Endothelial cell of umbilical vein (primary cell): ENCODE measurements at regions not wholly inside any gene's neighbourhood (a gene's known extent, or its start where the extent isn't known, plus 50 kb on each side); places are given as distances from the start of the nearest gene placed in this dataset.

Source experiments
- BruUV-seq: library from RNA; stranded (reverse); fragments of 400-500 nt; replicated peaks from 2 replicates; lab custom pipeline; 2021; lab: Mats Ljungman, UMichigan
- CTCF ChIA-PET: fragments of 300-600, 350-600 bp; sonication (Branson Sonifier 250); formaldehyde crosslinking; loops from one replicate; lab custom pipeline; 2021; ENCODE audit warnings: antibody characterized with exemption, inconsistent platforms; lab: Charles Lee
- POLR2A ChIA-PET: fragments of 300-600, 350-600 bp; sonication (Branson Sonifier 250); formaldehyde crosslinking; loops from one replicate; lab custom pipeline; 2021; ENCODE audit warnings: antibody characterized with exemption, inconsistent platforms; lab: Charles Lee
- DNase-seq: peaks from one replicate; pipeline ENCODE4 v3.0.0-alpha.2; 2011; ENCODE audit warnings: low read depth, low spot score
- FAIRE-seq: peaks from 2 replicates; lab custom pipeline; 2011; peaks lifted over from hg19 to GRCh38; lab: Jason Lieb, UNC
- H2AFZ ChIP-seq: 2 replicates; pipeline ENCODE4 v1.6.0; 2012; ENCODE audit warnings: low read depth, low read length, control low read depth, inconsistent platforms
- H3K27ac ChIP-seq: 2 replicates; pipeline ENCODE4 v1.5.1; 2011; ENCODE audit warnings: low read depth, mild to moderate bottlenecking, control low read depth, low read length, moderate library complexity; ENCODE audit not compliant: insufficient read depth
- H3K27me3 ChIP-seq, 2 experiments: 2 replicates each; pipeline versions ENCODE4 v1.6.0 to v1.6.1; 2011; ENCODE audit warnings: low read length in 2 of 2, mixed read lengths in 1 of 2; ENCODE audit not compliant: control insufficient read depth in 2 of 2, insufficient read depth in 2 of 2
- H3K36me3 ChIP-seq, 2 experiments: 2 replicates in 1 of 2; 3 replicates in 1 of 2; pipeline ENCODE4 v1.5.1; 2011; ENCODE audit warnings: low read length in 2 of 2, mild to moderate bottlenecking in 1 of 2, moderate library complexity in 1 of 2; ENCODE audit not compliant: control insufficient read depth in 2 of 2, insufficient read depth in 2 of 2; ENCODE audit errors: extremely low read depth in 1 of 2
- H3K4me1 ChIP-seq: 3 replicates; pipeline ENCODE4 v1.5.1; 2011; ENCODE audit warnings: mild to moderate bottlenecking, low read length; ENCODE audit not compliant: control insufficient read depth, insufficient read depth; ENCODE audit errors: extremely low read depth
- H3K4me2 ChIP-seq: 2 replicates; pipeline ENCODE4 v1.6.1; 2011; ENCODE audit warnings: low read length, control low read depth, mixed read lengths; ENCODE audit not compliant: insufficient read depth
- H3K4me3 ChIP-seq, 3 experiments: fragments of 200-600 bp in 1 of 3; sonication (generic), shearing (Covaris generic) in 1 of 3; replicated peaks in 1 of 3; 2 replicates each; pipeline ENCODE4 v1.5.1; 2011 to 2016; ENCODE audit warnings: control low read depth in 3 of 3, low read length in 3 of 3, mild to moderate bottlenecking in 2 of 3, inconsistent platforms in 1 of 3, low read depth in 1 of 3, moderate library complexity in 1 of 3; ENCODE audit not compliant: insufficient read depth in 1 of 3
- H3K79me2 ChIP-seq: 2 replicates; pipeline ENCODE4 v1.6.0; 2012; ENCODE audit warnings: low read length, inconsistent platforms; ENCODE audit not compliant: control insufficient read depth, insufficient read depth
- H3K9ac ChIP-seq: replicated peaks from 2 replicates; pipeline ENCODE3; 2011; ENCODE audit warnings: low read length, control low read depth; ENCODE audit not compliant: insufficient read depth; ENCODE audit errors: extremely low read depth
- H3K9me1 ChIP-seq: replicated peaks from 3 replicates; pipeline ENCODE4 v1.6.0; 2011; ENCODE audit warnings: mild to moderate bottlenecking, low read length; ENCODE audit not compliant: control insufficient read depth, insufficient read depth; ENCODE audit errors: extremely low read depth
- H3K9me3 ChIP-seq: replicated peaks from 2 replicates; pipeline ENCODE4 v1.5.1; 2012; ENCODE audit warnings: low read length, inconsistent platforms; ENCODE audit not compliant: control insufficient read depth, insufficient read depth
- H4K20me1 ChIP-seq: replicated peaks from 2 replicates; pipeline ENCODE3; 2011; ENCODE audit warnings: mild to moderate bottlenecking, low read length; ENCODE audit not compliant: control insufficient read depth, insufficient read depth; ENCODE audit errors: extremely low read depth
- EZH2 ChIP-seq: IDR thresholded peaks from 2 replicates; pipeline ENCODE4 v1.6.1; 2012; ENCODE audit warnings: borderline replicate concordance, low read depth, mild to moderate bottlenecking, moderate library complexity, low read length, inconsistent platforms; ENCODE audit not compliant: severe bottlenecking
- FOS ChIP-seq: IDR thresholded peaks from 2 replicates; pipeline ENCODE4 v1.6.1; 2011; ENCODE audit warnings: mild to moderate bottlenecking, low read length, moderate library complexity, borderline replicate concordance; ENCODE audit not compliant: insufficient read depth
- GATA2 ChIP-seq: IDR thresholded peaks from 2 replicates; pipeline ENCODE4 v1.7.0; 2011; ENCODE audit warnings: low read depth, mild to moderate bottlenecking, moderate library complexity, mixed read lengths, low read length; ENCODE audit not compliant: insufficient read length, insufficient read depth
- JUN ChIP-seq: IDR thresholded peaks from 2 replicates; pipeline ENCODE4 v1.6.1; 2011; ENCODE audit warnings: borderline replicate concordance, low read depth; ENCODE audit not compliant: insufficient read length, insufficient read depth
- MYC ChIP-seq: IDR thresholded peaks from one replicate; pipeline ENCODE4 v1.6.1; 2011; ENCODE audit warnings: mild to moderate bottlenecking, low read depth, low read length
- POLR2A ChIP-seq: IDR thresholded peaks from 2 replicates; pipeline ENCODE4 v1.6.1; 2012; ENCODE audit warnings: low read depth, mild to moderate bottlenecking, control low read depth, low read length
- POLR2AphosphoS5 ChIP-seq: IDR thresholded peaks from 2 replicates; pipeline ENCODE4 v1.6.1; 2012; ENCODE audit warnings: low read depth, mild to moderate bottlenecking, control low read depth, low read length, moderate library complexity; ENCODE audit not compliant: insufficient read depth
- dilution Hi-C: fragments of 300-500 bp; cut with MboI; formaldehyde crosslinking; loops from one replicate; pipeline ENCODE4 v1.15.0; 2019; ENCODE audit warnings: low sequenced_read_pairs; ENCODE audit not compliant: extremely low pct_ligation_motif_present
- intact Hi-C: fragments of 100-400 bp; cut with micrococcal nuclease; formaldehyde crosslinking; loops from one replicate; pipeline ENCODE4 v1.10.0; 2022
- TF ChIP-seq, protein P1 (sequence below), 2 donors: IDR thresholded peaks; 1 replicate in 1 of 2; 2 replicates in 1 of 2; pipeline ENCODE4 v1.5.1; 2011; ENCODE audit warnings: low read length in 2 of 2, mild to moderate bottlenecking in 2 of 2, moderate library complexity in 2 of 2, control low read depth in 1 of 2, inconsistent platforms in 1 of 2, low read depth in 1 of 2; ENCODE audit not compliant: insufficient read depth in 1 of 2; ENCODE audit errors: extremely low read depth in 1 of 2
- TF ChIP-seq, protein P2 (sequence below): IDR thresholded peaks from 2 replicates; pipeline ENCODE4 v1.6.1; 2011; ENCODE audit not compliant: insufficient read depth, insufficient read length

DNA sequence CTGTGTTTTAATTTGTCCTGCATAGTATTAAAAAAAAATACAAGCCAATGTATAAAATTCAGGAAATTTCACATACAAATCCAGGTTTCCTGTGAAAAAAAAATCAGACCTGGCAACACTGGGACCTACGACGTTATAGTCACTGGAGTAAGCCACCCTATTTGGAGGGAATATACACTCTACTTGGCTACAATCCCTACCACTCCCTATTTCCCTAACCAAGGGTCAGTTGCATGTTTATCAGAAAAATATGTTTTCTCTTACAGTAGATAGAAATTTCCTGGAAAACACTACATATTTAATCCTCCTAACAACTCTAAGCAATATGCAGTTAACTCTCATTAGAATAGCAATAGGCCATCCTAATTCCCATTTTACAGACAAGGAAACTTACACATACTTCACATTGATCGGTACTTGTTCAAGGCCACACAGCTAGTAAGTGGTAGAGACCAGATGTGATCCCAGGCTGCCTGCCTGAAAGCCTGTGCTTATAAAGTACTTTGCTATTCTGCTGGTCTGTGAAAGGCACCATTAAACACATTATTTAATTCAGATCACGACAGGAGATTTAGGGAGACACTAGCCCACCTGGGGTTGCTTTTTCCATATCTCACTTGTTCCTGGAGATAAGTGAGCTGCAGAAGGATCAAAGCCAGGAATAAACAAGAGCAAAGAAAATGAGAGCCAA is 70.8 kb downstream of the MFAP3 start:
- Histone ChIP-seq H3K79me2 (no peaks in the 10 kb centered on the region), H3K4me1 (no peaks in the 10 kb centered on the region), H3K27me3 (peaks cover 5 to 14% of the 10 kb centered on the region in 2 experiments), H3K9ac (no peak overlapping the region), H3K9me1 (no peaks in the 10 kb centered on the region), H3K4me3 (no peak overlapping the region), H4K20me1 (no peaks in the 10 kb centered on the region), H3K36me3 (no peaks in the 10 kb centered on the region), H3K9me3 (no peaks in the 10 kb centered on the region), H2AFZ (no peak overlapping the region), H3K4me2 (no peak overlapping the region), H3K27ac (no peak overlapping the region)
- POLR2A ChIA-PET = no interaction called here
- dilution Hi-C loops (no loop called here), intact Hi-C loops (no loop called here)
- CTCF ChIA-PET = interaction anchor here (0.7 to 1.3 kb wide), 2 partner anchors 9 to 37 kb away, joined by 3 to 4 read pairs; no protein-coding TSS in a partner anchor
- no TSS peak for BruUV-seq
- TF ChIP-seq GATA2 (no peak), FOS (no peak), MYC (no peak), POLR2A (no peak), POLR2AphosphoS5 (no peak)
- FAIRE-seq = no peak
- no peak for DNase-seq

DNA sequence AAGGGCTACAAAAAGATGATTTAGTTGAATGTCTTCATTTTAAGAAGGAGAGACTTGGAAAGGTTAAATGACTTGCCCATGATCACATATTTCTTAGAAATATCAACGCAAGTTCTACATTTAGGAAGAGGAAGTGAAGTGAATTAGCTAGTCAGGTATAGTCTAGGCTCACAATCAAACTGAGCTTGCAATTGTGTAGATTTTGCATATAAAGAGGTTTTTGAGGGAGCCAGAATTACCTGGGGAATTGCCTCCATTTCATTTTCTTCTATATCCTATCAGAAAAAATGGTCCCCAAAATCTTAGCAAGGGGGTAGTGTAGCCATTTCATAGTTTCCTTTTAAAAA is 71.3 kb downstream of the MFAP3 start:
- Histone ChIP-seq H3K4me3 (no peak overlapping the region), H3K4me1 (no peaks in the 10 kb centered on the region), H3K9ac (no peak overlapping the region), H3K27ac (no peak overlapping the region), H3K27me3 (peaks cover 5 to 14% of the 10 kb centered on the region in 2 experiments), H2AFZ (no peak overlapping the region), H3K4me2 (no peak overlapping the region), H3K9me3 (no peaks in the 10 kb centered on the region), H3K79me2 (no peaks in the 10 kb centered on the region), H4K20me1 (no peaks in the 10 kb centered on the region), H3K9me1 (no peaks in the 10 kb centered on the region), H3K36me3 (no peaks in the 10 kb centered on the region)
- ChIA-PET POLR2A (no interaction called here), CTCF (interaction anchor here (0.5 to 1.3 kb wide), 3 partner anchors 10 to 843 kb away, joined by 3 to 4 read pairs (median 3); no protein-coding TSS in a partner anchor)
- intact Hi-C loops (no loop called here), dilution Hi-C loops (no loop called here)
- no peak for FAIRE-seq
- BruUV-seq = no TSS peak
- DNase-seq = no peak
- TF ChIP-seq MYC (no peak), GATA2 (no peak), JUN (no peak), POLR2A (no peak), FOS (no peak), EZH2 (no peak), POLR2AphosphoS5 (no peak)
- TF ChIP-seq, protein P1, sequence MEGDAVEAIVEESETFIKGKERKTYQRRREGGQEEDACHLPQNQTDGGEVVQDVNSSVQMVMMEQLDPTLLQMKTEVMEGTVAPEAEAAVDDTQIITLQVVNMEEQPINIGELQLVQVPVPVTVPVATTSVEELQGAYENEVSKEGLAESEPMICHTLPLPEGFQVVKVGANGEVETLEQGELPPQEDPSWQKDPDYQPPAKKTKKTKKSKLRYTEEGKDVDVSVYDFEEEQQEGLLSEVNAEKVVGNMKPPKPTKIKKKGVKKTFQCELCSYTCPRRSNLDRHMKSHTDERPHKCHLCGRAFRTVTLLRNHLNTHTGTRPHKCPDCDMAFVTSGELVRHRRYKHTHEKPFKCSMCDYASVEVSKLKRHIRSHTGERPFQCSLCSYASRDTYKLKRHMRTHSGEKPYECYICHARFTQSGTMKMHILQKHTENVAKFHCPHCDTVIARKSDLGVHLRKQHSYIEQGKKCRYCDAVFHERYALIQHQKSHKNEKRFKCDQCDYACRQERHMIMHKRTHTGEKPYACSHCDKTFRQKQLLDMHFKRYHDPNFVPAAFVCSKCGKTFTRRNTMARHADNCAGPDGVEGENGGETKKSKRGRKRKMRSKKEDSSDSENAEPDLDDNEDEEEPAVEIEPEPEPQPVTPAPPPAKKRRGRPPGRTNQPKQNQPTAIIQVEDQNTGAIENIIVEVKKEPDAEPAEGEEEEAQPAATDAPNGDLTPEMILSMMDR (IDR thresholded peaks at IDR 0.05; ENCODE audit: extremely low read depth in 1 of 2, insufficient read depth in 1 of 2, low read depth in 1 of 2, low read length in 2 of 2) = no peak
- TF ChIP-seq, protein P2, sequence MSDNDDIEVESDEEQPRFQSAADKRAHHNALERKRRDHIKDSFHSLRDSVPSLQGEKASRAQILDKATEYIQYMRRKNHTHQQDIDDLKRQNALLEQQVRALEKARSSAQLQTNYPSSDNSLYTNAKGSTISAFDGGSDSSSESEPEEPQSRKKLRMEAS = no peak
